MCF 10A (cell line): ENCODE measurements at regions not wholly inside any gene's neighbourhood (a gene's known extent, or its start where the extent isn't known, plus 50 kb on each side); places are given as distances from the start of the nearest gene placed in this dataset.

Source experiments
- BruUV-seq: library from RNA; stranded (reverse); fragments of 400-500 nt; replicated peaks from 2 replicates; lab custom pipeline; 2021; lab: Mats Ljungman, UMichigan
- CTCF ChIA-PET: fragments of 300-600 bp; sonication (Branson Sonifier 250); formaldehyde crosslinking; extraction: SDS; loops from one replicate; lab custom pipeline; 2021; ENCODE audit warnings: antibody characterized with exemption, inconsistent platforms; lab: Yijun Ruan, JAX
- POLR2A ChIA-PET: fragments of 300-600, 350-650 bp; sonication (Branson Sonifier 250); formaldehyde crosslinking; extraction: SDS; loops from one replicate; lab custom pipeline; 2020; ENCODE audit warnings: antibody characterized with exemption, inconsistent platforms; lab: Yijun Ruan, JAX
- DNase-seq: peaks from one replicate; pipeline ENCODE4 v3.0.0-alpha.2; 2018; ENCODE audit not compliant: unreplicated experiment
- H3K27ac Mint-ChIP-seq: one replicate; pipeline ENCODE4 v1.8.0; 2022; ENCODE audit warnings: mild to moderate bottlenecking, low read depth, mixed read lengths; ENCODE audit not compliant: unreplicated experiment
- H3K27me3 Mint-ChIP-seq: one replicate; pipeline ENCODE4 v1.8.0; 2022; ENCODE audit warnings: mixed read lengths; ENCODE audit not compliant: insufficient read depth, unreplicated experiment
- H3K36me3 Mint-ChIP-seq: one replicate; pipeline ENCODE4 v1.8.0; 2022; ENCODE audit warnings: mild to moderate bottlenecking, moderate library complexity, mixed read lengths; ENCODE audit not compliant: insufficient read depth, unreplicated experiment
- H3K4me1 Mint-ChIP-seq: one replicate; pipeline ENCODE4 v1.8.0; 2022; ENCODE audit warnings: mixed read lengths; ENCODE audit not compliant: insufficient read depth, unreplicated experiment
- H3K4me3 Mint-ChIP-seq: one replicate; pipeline ENCODE4 v1.8.0; 2022; ENCODE audit warnings: mild to moderate bottlenecking, moderate library complexity, mixed read lengths; ENCODE audit not compliant: unreplicated experiment
- H3K9me3 Mint-ChIP-seq: one replicate; pipeline ENCODE4 v1.8.0; 2022; ENCODE audit warnings: mixed read lengths; ENCODE audit not compliant: unreplicated experiment
- CTCF ChIP-seq: fragments of 200-600 bp; IDR thresholded peaks from one replicate; pipeline ENCODE4 v1.8.0; 2022; ENCODE audit warnings: antibody characterized with exemption, mild to moderate bottlenecking; ENCODE audit not compliant: unreplicated experiment
- intact Hi-C: fragments of 100-400 bp; cut with micrococcal nuclease; formaldehyde crosslinking; loops from 2 replicates; pipeline ENCODE4 v1.14.1; 2022

- intact Hi-C loops: no loop called here
- no peak for DNase-seq
- H3K4me1 Mint-ChIP-seq: no peaks in the 10 kb centered on the region
- no peaks in the 10 kb centered on the region for H3K9me3 Mint-ChIP-seq
- H3K36me3 Mint-ChIP-seq: no peaks in the 10 kb centered on the region
- ChIA-PET CTCF (interaction anchor here (0.8 kb wide), 1 partner anchor 474 kb away, joined by 3 read pairs; no protein-coding TSS in a partner anchor), POLR2A (no interaction called here)
- TF ChIP-seq CTCF: no peak
- H3K27ac Mint-ChIP-seq: no peak overlapping the region
- no peaks in the 10 kb centered on the region for H3K27me3 Mint-ChIP-seq
- BruUV-seq: no TSS peak
- no peak overlapping the region for H3K4me3 Mint-ChIP-seq
Measured at GRCh38 chr1:188269956-188270355, 1441.2 kb downstream of the PLA2G4A start.

GRCh38 chr1:188270497-188270896 is 1441.7 kb downstream of the PLA2G4A start:
- no peaks in the 10 kb centered on the region for H3K36me3 Mint-ChIP-seq
- H3K4me3 Mint-ChIP-seq: no peak overlapping the region
- intact Hi-C loops: no loop called here
- no peak for TF ChIP-seq CTCF
- POLR2A ChIA-PET: no interaction called here
- CTCF ChIA-PET: interaction anchor here (0.7 to 0.8 kb wide), 2 partner anchors 474 to 733 kb away, joined by 3 read pairs; no protein-coding TSS in a partner anchor
- no peak for DNase-seq
- no peak overlapping the region for H3K27ac Mint-ChIP-seq
- H3K4me1 Mint-ChIP-seq: no peaks in the 10 kb centered on the region
- no peaks in the 10 kb centered on the region for H3K27me3 Mint-ChIP-seq
- no TSS peak for BruUV-seq
- H3K9me3 Mint-ChIP-seq: no peaks in the 10 kb centered on the region

- ChIA-PET CTCF (interaction anchor here (0.6 kb wide), 1 partner anchor 1588 kb away, joined by 3 read pairs; no protein-coding TSS in a partner anchor), POLR2A (no interaction called here)
- BruUV-seq: no TSS peak
- Mint-ChIP-seq H3K27me3 (no peaks in the 10 kb centered on the region), H3K4me1 (no peaks in the 10 kb centered on the region), H3K36me3 (no peaks in the 10 kb centered on the region), H3K9me3 (no peaks in the 10 kb centered on the region), H3K27ac (no peak overlapping the region), H3K4me3 (no peak overlapping the region)
- TF ChIP-seq CTCF: no peak
- DNase-seq: no peak
- intact Hi-C loops: no loop called here
Measured at GRCh38 chr1:188277771-188278170, 1449.0 kb downstream of the PLA2G4A start.

- intact Hi-C loops: no loop called here
- CTCF ChIA-PET: no interaction called here
- POLR2A ChIA-PET: no interaction called here
- Mint-ChIP-seq H3K4me1 (no peaks in the 10 kb centered on the region), H3K27ac (no peak overlapping the region), H3K36me3 (no peaks in the 10 kb centered on the region), H3K27me3 (no peaks in the 10 kb centered on the region), H3K4me3 (no peak overlapping the region), H3K9me3 (no peaks in the 10 kb centered on the region)
- no peak for TF ChIP-seq CTCF
- DNase-seq: no peak
- BruUV-seq: no TSS peak
Measured at GRCh38 chr1:188281921-188282320, 1453.2 kb downstream of the PLA2G4A start.
